SK-N-SH (cell line): ENCODE measurements at regions not wholly inside any gene's neighbourhood (a gene's known extent, or its start where the extent isn't known, plus 50 kb on each side); places are given as distances from the start of the nearest gene placed in this dataset.

Experiments used
- NRF1 ChIP-seq: IDR thresholded peaks from 2 replicates; pipeline ENCODE4 v1.6.1; 2012; ENCODE audit warnings: low read depth, mild to moderate bottlenecking, low read length
- POLR2AphosphoS5 ChIP-seq: IDR thresholded peaks from 2 replicates; pipeline ENCODE4 v1.6.1; 2012; ENCODE audit warnings: low read depth, low read length
- TF ChIP-seq, protein P1 (sequence below): fragments of 200-600 bp; sonication (generic); IDR thresholded peaks from 2 replicates; pipeline ENCODE4 v1.6.1; 2017; ENCODE audit warnings: antibody characterized with exemption, mild to moderate bottlenecking, moderate library complexity
- TF ChIP-seq, protein P2 (sequence below): IDR thresholded peaks from 2 replicates; pipeline ENCODE4 v1.4.0; 2012; ENCODE audit warnings: low read depth, borderline replicate concordance

- TF ChIP-seq NRF1 (no peak), POLR2AphosphoS5 (no peak)
- TF ChIP-seq, protein P1, sequence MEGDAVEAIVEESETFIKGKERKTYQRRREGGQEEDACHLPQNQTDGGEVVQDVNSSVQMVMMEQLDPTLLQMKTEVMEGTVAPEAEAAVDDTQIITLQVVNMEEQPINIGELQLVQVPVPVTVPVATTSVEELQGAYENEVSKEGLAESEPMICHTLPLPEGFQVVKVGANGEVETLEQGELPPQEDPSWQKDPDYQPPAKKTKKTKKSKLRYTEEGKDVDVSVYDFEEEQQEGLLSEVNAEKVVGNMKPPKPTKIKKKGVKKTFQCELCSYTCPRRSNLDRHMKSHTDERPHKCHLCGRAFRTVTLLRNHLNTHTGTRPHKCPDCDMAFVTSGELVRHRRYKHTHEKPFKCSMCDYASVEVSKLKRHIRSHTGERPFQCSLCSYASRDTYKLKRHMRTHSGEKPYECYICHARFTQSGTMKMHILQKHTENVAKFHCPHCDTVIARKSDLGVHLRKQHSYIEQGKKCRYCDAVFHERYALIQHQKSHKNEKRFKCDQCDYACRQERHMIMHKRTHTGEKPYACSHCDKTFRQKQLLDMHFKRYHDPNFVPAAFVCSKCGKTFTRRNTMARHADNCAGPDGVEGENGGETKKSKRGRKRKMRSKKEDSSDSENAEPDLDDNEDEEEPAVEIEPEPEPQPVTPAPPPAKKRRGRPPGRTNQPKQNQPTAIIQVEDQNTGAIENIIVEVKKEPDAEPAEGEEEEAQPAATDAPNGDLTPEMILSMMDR, result no peak
- TF ChIP-seq, protein P2, sequence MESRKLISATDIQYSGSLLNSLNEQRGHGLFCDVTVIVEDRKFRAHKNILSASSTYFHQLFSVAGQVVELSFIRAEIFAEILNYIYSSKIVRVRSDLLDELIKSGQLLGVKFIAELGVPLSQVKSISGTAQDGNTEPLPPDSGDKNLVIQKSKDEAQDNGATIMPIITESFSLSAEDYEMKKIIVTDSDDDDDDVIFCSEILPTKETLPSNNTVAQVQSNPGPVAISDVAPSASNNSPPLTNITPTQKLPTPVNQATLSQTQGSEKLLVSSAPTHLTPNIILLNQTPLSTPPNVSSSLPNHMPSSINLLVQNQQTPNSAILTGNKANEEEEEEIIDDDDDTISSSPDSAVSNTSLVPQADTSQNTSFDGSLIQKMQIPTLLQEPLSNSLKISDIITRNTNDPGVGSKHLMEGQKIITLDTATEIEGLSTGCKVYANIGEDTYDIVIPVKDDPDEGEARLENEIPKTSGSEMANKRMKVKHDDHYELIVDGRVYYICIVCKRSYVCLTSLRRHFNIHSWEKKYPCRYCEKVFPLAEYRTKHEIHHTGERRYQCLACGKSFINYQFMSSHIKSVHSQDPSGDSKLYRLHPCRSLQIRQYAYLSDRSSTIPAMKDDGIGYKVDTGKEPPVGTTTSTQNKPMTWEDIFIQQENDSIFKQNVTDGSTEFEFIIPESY, result no peak
Measured at GRCh38 chr12:60501124-60501729, 905.4 kb downstream of the SLC16A7 start.
